ENCODE measurements at regions not wholly inside any gene's neighbourhood (a gene's known extent, or its start where the extent isn't known, plus 50 kb on each side); places are given as distances from the start of the nearest gene placed in this dataset.

DNA sequence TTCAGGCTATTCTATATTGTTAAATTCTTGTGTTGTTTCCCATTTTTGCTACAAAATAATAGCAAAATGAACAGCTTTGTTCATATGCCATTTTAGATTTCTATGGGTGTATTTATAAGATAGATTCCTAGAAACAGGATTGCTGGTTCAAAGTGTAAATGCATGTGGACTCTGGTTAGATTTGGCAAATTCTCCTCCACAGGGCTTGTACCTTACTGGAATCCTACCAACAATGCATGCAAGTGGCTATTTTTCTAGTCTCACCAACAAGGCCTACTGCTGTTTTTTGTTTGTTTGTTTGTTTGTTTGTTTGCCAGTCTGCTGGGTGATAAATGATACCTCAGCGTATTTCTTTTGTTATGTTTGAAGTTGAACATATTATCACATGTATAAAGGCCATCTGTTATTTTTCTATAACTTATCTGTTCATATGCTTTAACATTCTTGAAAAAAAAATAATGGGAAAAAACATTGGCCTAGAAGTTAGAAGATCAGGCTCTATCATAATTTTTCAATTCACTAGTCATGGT is 87.1 kb upstream of the AHR start:
- no peak for FAIRE-seq
- no peak for DNase-seq (ENCODE audit: insufficient read length, low spot score)

DNA sequence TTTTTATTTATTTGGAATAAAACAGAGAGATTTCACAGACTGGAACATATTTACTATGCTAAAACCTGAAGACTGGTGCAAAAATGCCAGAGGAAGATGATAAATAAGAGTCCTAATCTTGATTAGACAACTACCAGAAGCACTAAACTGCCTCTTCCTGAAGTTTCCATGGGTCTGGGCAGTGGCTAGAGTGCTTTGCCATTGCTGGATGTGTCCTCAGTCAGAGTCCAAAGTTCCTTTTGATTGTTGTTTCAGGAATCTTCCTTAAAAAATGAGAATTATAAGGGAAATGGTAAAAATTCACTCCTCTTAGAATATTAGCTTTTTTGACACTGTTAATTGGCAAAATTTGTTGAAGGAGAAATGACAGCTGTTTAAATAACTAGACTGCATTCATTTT is 86.3 kb upstream of the AHR start:
- DNase-seq (ENCODE audit: insufficient read length, low spot score) (no peak), FAIRE-seq (no peak)

DNA sequence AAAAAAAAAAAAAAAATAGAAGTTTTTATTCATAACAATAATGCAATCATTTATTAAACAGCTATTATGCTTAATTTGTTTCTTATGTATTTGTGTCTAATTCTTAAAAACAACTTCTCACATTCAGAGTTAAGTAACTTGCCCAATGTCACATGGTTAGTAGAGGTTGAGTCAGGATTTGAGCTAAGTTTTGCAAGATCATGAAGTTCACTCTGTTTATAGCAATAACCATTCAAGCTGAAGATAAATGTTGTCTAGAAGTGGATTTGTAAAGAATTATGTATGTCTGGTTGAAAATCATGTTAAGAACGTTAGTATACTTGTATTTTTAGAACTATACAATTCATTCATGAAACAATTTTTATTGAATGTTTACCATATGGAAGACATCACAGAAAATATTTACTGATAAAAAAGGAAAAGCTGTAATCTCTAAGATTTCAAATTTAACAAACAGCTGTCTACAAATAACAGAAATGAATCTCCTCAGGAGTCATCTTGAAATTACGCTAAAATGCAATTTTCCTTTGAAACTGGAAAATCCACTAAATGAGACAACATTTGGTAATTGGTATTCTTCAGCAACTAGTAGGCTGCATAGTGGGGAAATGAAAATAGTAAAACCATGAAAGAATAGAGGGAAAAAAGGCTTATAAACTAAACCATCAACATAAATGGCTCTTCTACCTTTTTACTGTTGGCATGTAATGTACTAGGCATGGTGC is 70.5 kb upstream of the AHR start:
- no peak for FAIRE-seq
- DNase-seq (ENCODE audit: insufficient read length, low spot score): no peak

DNA sequence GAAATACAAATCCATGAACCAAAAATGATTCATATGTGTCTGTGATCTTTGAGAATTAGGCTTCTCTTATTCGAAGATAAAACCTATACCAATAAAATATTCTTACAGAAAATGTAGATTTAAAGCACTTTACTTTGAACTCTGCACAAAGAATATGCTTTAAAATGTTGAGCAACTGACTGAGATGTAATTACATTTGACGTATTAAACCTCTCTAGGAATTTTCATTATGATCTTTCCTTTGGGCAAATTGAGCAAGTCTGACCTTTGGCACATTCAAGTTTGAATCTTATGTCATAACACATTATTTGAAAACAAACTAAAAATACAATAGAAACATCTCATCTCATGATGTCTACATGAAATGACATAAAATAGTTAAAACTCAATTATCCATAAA is 69.2 kb upstream of the AHR start:
- FAIRE-seq (no peak), DNase-seq (ENCODE audit: insufficient read length, low spot score) (no peak)

DNA sequence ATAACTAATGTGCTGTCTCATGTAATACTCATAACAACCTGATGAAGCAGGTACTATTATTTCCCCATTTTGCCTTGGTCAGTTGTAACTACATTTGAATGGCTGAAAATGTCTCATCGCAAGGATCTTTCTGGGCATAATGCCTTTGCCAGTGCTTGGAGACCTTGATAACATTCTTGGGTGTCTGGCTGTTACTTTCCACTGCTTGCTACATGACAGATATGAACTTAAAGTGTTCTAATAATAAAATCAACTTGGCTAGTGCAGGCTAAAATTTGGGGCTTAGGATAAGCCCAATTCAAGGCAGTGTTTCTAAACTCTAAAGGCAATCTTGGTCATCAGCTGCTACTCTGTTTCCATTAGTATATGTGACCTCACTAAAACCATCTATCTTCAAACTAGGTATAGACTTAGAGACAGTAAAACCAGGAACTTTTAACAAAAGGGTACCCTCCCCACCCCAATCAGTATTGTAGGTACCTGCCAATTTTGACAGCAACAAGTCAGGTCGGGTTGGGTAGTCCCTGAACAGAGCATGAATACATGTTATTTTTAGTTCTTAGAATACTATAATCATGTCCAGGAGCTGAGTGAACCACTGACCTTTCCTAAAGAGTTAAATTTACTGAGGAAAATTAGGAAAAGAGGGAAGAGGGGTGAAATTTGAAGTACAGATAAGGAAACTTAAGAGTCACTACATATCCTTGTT is 68.2 kb upstream of the AHR start:
- FAIRE-seq: no peak

DNA sequence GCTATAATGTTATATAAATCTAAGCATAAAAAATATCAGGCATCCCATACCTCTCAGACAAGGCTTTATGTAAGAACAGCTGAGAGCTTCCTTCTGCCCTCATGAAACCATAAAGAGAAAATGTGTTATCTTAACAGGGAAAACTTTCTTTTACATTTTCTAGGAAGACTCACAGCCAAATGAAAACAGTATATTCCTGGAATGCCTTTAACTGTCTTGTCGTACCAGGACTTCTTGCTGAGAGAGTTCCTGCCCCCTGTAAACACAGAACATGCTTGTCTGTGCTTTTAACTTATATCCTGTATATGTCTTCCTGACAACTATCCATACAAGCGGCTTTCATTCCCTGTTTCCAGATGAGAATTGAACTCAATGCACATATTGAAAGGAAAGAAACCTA is 64.8 kb upstream of the AHR start:
- FAIRE-seq: no peak

More for the DNA sequence above, 68.2 kb upstream of the AHR start:
- DNase-seq (ENCODE audit: insufficient read length, low spot score): no peak

DNA sequence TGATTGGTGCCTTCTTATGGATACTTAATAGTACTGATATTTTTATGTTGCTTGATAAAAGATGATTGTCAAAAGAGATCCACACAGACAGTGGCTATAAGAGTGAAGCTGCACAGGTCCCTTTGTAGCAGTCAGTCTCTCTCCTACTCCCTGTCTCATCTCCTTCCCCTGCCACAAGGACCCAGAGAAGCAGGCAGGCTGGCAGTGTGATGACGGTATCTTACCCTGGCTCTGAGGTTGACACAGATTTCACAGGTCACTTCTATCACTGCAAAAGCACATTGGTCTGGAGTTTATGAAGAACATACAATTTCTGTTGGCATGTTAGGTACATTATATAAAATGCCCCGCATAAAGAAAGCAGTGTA is 64.4 kb upstream of the AHR start:
- DNase-seq (ENCODE audit: insufficient read length, low spot score) (no peak), FAIRE-seq (no peak)

More for the DNA sequence above, 64.8 kb upstream of the AHR start:
- DNase-seq (ENCODE audit: insufficient read length, low spot score): no peak

DNA sequence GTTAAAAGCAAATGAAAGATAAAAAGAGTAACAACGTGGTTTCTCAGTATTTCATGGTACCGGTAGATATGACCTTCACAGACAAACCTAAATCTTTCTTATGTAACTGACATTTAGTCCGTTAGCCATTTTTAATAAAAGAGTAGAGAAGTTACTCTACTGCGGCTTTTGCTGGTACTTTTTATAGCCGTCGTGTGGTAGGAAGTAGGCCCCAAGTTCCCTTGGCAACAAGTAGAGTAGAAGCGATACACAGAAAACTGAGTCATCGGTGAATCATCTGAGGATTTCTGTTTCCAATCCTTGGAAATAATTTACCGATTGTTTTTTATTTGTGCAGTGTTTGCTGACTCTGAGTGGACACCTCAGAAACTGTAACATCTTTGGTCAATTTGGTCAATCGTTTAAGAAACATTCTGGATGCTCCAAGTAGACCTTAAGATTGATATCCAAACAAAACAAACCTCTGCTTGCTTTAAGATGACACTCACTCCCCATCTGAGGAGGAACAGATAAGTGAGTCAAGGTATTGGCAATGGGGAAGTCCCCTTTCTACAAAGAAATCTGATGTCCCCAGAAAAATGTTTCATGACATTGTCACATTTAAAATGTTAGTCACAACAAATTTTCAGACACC is 63.9 kb upstream of the AHR start:
- FAIRE-seq: no peak
- peak; percentile 67 for DNase-seq (ENCODE audit: insufficient read length, low spot score)

DNA sequence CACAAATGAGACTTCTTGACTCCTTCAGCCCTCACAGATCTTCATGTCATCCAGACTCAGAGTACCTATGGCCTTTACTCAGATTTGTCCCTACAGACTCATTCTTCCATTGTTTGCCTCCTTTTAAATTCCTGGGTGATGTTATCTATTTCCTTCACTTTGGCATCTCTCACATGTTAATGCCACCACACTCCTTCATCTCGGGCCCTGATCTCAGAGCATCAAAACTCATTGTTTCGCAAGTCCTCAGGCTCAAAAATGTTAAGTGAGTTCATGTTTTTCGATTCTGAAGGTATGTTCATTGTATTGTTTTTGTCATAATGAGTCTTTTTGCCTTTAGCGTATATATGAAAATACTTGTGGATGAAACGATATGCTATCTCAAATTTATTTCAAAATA is 62.3 kb upstream of the AHR start:
- DNase-seq (ENCODE audit: insufficient read length, low spot score) (no peak), FAIRE-seq (no peak)

DNA sequence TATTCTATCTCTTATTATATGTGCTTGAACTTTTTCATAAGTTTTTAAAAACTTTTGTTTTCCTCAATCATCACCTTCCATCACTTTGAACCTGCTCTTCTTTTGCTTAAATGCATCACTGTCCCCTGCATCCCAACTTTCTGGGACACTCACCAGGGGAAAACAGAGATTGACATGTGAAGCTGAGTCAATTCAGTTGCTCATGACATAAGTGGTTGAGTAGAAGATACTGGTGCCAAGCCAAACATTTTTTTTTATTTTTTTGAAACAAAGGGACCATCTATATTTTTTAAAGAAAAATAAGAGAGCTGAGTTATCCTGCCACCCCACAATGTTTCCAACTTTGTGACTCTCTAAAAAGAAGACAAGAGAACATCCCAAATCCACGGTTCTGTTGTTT is 61.8 kb upstream of the AHR start:
- DNase-seq (ENCODE audit: insufficient read length, low spot score) (no peak), FAIRE-seq (no peak)

DNA sequence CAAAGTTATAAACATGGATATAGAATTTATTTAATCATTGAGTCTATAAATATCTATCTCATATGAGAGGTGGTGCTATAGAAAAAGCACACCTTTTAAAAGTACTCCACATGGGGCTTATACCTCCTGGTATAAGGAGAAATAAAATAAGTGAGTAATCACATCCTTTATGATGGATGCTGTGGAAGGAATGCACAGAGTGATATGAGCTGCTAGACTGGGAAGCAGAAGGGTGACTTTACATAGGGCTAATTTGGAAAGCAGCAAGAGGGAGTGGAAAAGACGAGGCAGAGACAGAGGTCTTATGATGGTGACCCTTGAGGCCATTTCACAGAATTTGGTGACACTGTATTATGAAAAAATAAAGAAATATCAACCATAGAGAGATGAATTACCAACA is 59.4 kb upstream of the AHR start:
- no peak for DNase-seq (ENCODE audit: insufficient read length, low spot score)
- no peak for FAIRE-seq

DNA sequence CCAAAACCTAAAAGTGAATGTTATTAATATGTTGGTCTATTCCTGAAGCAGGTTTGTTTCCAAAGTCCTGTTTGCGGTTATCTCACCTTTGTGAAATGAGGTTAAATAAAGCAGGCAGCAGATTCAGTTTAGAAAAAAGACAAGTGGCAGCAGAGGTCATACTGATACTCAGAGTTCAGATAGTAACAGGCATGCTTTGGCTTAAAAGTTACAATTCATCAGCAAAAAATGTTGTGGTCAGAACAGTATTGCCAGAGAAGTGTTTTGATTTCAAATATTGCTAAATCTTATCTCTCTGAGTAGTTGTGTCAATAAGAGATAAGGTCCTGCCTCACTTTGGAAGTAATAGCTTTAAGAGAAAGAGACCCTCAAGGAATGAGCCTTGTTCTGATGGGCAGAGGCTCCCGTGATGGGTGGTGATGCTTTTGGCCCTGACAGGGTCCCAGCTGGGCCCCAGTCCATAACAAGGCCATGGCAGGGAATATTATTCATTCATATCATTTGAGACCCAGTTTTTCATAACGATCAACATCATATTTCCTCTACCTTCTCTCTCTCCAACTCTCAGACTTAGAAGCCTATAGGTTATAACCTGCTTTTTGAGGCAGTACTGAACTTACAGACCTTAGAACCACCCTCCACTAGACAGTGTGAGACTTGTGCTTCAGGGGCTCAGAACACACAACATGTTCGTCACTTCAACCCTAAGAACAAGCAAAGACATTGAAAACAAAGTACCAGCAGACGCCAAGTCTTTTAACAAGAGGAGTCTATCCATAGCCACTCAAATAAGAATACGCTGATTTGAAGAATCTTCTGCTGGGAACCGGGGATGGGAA is 58.5 kb upstream of the AHR start:
- FAIRE-seq (no peak), DNase-seq (ENCODE audit: insufficient read length, low spot score) (peak; percentile 30)

DNA sequence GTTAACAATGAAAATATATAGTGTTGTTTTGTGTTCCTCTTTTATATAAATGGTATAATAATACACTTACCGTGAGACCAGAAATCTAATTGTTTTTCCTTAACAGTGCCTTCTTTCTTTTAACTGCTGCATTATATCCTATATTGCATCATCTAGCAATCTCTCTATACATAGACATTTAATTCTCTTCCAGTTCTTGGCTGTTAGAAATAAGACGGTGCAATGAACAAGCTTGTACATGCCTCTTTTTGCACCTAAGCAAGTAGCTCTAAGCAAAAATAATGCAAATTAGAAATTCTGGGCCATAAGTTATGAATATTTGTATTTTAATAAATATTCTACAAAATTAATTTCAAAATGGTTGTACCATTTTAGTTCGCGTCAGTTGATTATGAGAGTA is 55.9 kb upstream of the AHR start:
- DNase-seq (ENCODE audit: insufficient read length, low spot score) (no peak), FAIRE-seq (no peak)

DNA sequence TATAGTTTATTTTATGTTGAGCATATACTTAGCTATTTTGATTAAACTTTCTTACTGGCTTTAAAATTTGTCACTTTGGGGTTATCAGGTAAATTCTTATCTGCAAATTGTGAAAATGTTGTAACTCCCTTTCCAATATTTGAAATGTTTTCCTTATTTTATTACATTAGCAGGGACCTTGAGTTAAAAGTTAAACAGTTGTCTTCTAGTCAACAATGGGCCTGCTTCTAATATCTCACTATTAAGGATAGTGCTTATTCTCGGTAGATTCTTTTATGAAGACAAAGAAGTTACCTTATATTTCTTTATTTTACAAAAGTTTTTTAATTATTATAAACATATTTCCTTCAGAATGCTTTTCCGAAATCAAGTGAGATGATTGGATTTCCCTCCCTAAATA is 53.7 kb upstream of the AHR start:
- DNase-seq (ENCODE audit: insufficient read length, low spot score) (no peak), FAIRE-seq (no peak)

DNA sequence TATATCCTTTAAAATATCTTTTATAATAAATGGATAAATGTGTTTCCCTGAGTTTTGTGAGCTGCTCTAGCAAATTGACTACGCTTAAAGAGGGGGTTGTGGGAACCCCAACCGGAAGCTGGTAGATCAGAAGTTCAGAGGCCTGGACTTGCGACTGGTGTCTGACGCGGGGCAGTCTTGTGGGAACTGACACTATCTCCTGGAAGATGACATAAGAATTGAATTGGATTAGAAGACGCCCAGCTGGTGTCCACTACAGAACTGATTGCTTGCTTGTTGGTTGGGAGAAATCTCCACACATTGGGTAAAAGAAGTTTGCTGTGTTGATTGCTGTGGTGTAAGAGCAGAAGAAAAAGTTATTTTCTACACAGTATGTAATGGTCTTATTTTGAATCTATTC is 51.1 kb upstream of the AHR start:
- no peak for FAIRE-seq
- no peak for DNase-seq (ENCODE audit: insufficient read length, low spot score)

DNA sequence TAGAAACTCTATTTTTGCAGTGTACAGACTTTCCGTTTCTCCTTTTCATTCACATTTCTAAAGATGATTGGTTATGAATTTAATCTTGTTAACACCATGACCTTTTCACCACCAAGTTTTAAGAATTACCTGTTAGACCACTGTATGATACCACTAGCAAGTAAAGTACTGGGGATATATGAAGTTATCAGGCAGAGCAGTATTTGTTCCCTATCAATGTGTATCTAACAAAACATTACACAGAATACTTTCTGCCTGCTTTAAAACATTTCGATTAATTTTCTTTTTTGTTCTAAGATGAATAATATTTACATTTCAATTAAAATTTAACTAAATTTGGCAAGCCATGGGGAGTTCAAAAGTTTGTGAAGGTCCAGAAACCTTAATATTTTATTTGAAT is 49.9 kb upstream of the AHR start:
- FAIRE-seq (no peak), DNase-seq (ENCODE audit: insufficient read length, low spot score) (no peak)
